Uterus (tissue), 2 donors: ENCODE measurements at regions not wholly inside any gene's neighbourhood (a gene's known extent, or its start where the extent isn't known, plus 50 kb on each side); places are given as distances from the start of the nearest gene placed in this dataset.

Experiments used
- POLR2A ChIP-seq, 2 donors: fragments of 450-650 bp; IDR thresholded peaks; one replicate each; pipeline ENCODE4 v1.6.1; 2016; ENCODE audit warnings: antibody characterized with exemption in 2 of 2, mild to moderate bottlenecking in 1 of 2, moderate library complexity in 1 of 2
- TF ChIP-seq, protein P1 (sequence below), 4 experiments: fragments of 200-600 bp in 2 of 4; fragments of 450-650 bp in 2 of 4; sonication (generic) in 2 of 4; IDR thresholded peaks; one replicate each; pipeline ENCODE4 v1.5.1; 2016 to 2019; ENCODE audit warnings: antibody characterized with exemption in 4 of 4, mild to moderate bottlenecking in 2 of 4, moderate library complexity in 1 of 4

- TF ChIP-seq, protein P1, sequence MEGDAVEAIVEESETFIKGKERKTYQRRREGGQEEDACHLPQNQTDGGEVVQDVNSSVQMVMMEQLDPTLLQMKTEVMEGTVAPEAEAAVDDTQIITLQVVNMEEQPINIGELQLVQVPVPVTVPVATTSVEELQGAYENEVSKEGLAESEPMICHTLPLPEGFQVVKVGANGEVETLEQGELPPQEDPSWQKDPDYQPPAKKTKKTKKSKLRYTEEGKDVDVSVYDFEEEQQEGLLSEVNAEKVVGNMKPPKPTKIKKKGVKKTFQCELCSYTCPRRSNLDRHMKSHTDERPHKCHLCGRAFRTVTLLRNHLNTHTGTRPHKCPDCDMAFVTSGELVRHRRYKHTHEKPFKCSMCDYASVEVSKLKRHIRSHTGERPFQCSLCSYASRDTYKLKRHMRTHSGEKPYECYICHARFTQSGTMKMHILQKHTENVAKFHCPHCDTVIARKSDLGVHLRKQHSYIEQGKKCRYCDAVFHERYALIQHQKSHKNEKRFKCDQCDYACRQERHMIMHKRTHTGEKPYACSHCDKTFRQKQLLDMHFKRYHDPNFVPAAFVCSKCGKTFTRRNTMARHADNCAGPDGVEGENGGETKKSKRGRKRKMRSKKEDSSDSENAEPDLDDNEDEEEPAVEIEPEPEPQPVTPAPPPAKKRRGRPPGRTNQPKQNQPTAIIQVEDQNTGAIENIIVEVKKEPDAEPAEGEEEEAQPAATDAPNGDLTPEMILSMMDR (IDR thresholded peaks at IDR 0.05) = no peak
- no peak for TF ChIP-seq POLR2A (IDR thresholded peaks at IDR 0.05)
Measured at GRCh38 chr12:71268598-71269280, 110.9 kb upstream of the TSPAN8 start.
